Neural cell (in vitro differentiated cells): ENCODE measurements at regions not wholly inside any gene's neighbourhood (a gene's known extent, or its start where the extent isn't known, plus 50 kb on each side); places are given as distances from the start of the nearest gene placed in this dataset.

ENCODE experiments used
- H2AFZ ChIP-seq: fragments of 200-600, 300-800 bp; sonication (generic), shearing (Covaris generic); 2 replicates; pipeline ENCODE4 v1.6.0; 2014; ENCODE audit warnings: low read depth, mild to moderate bottlenecking, antibody characterized with exemption, low read length, moderate library complexity
- H3F3A ChIP-seq: fragments of 200-600 bp; shearing (Covaris generic); 2 replicates; pipeline ENCODE4 v1.6.1; 2016; ENCODE audit warnings: mild to moderate bottlenecking, moderate library complexity, mixed read lengths, antibody characterized with exemption, low read length; ENCODE audit not compliant: insufficient read depth, poor library complexity, severe bottlenecking
- H3K27ac ChIP-seq: fragments of 200-600, 300-800 bp; sonication (generic), shearing (Covaris generic); 2 replicates; pipeline ENCODE4 v1.5.1; 2014; ENCODE audit warnings: mild to moderate bottlenecking, low read length, moderate library complexity
- H3K27me3 ChIP-seq: fragments of 300-800, 200-600 bp; sonication (generic), shearing (Covaris generic); 2 replicates; pipeline ENCODE4 v1.6.0; 2014; ENCODE audit warnings: mild to moderate bottlenecking, low read depth, low read length, moderate library complexity; ENCODE audit not compliant: insufficient read depth
- H3K36me3 ChIP-seq: fragments of 300-800, 200-600 bp; sonication (generic), shearing (Covaris generic); 2 replicates; pipeline ENCODE4 v1.5.1; 2014; ENCODE audit warnings: mild to moderate bottlenecking, antibody characterized with exemption, low read length, moderate library complexity; ENCODE audit not compliant: insufficient read depth
- H3K4me2 ChIP-seq: fragments of 300-800, 200-600 bp; sonication (generic), shearing (Covaris generic); 2 replicates; pipeline ENCODE4 v1.6.0; 2014; ENCODE audit warnings: mild to moderate bottlenecking, low read length
- H3K4me3 ChIP-seq: fragments of 300-800, 200-600 bp; sonication (generic), shearing (Covaris generic); 2 replicates; pipeline ENCODE4 v1.5.1; 2014; ENCODE audit warnings: mild to moderate bottlenecking, low read length, moderate library complexity
- H3K79me2 ChIP-seq: fragments of 200-600 bp; shearing (Covaris generic); replicated peaks from 2 replicates; pipeline ENCODE4 v1.6.0; 2014; ENCODE audit warnings: mild to moderate bottlenecking, low read length, moderate library complexity; ENCODE audit not compliant: insufficient read depth
- H3K9ac ChIP-seq: fragments of 300-800, 200-600 bp; sonication (generic), shearing (Covaris generic); 2 replicates; pipeline ENCODE4 v1.6.1; 2016; ENCODE audit warnings: mild to moderate bottlenecking, low read length, mixed read lengths
- H3K9me2 ChIP-seq: fragments of 200-600 bp; shearing (Covaris generic); 2 replicates; pipeline ENCODE4 v1.6.1; 2016; ENCODE audit warnings: mild to moderate bottlenecking, low read length, mixed read lengths; ENCODE audit not compliant: insufficient read depth
- H3K9me3 ChIP-seq: fragments of 200-600, 300-800 bp; sonication (generic), shearing (Covaris generic); 2 replicates; pipeline ENCODE4 v1.6.1; 2016; ENCODE audit warnings: mild to moderate bottlenecking, mixed run types, low read length, moderate library complexity, mixed read lengths
- H4K20me1 ChIP-seq: fragments of 200-600 bp; shearing (Covaris generic); 2 replicates; pipeline ENCODE4 v1.6.1; 2016; ENCODE audit warnings: mild to moderate bottlenecking, mixed run types; ENCODE audit not compliant: insufficient read depth
- EP300 ChIP-seq: fragments of 450-650 bp; conservative IDR thresholded peaks from 2 replicates; pipeline ENCODE4 v1.6.1; 2014; ENCODE audit warnings: antibody characterized with exemption, mild to moderate bottlenecking, moderate library complexity; ENCODE audit not compliant: poor library complexity, severe bottlenecking
- EZH2 ChIP-seq: fragments of 200-600, 300-800 bp; shearing (Covaris generic), sonication (generic); IDR thresholded peaks from 2 replicates; pipeline ENCODE4 v1.6.1; 2014; ENCODE audit warnings: antibody characterized with exemption, low read length, borderline replicate concordance, mild to moderate bottlenecking; ENCODE audit not compliant: insufficient read depth, poor library complexity, severe bottlenecking
- MXI1 ChIP-seq: fragments of 450-650 bp; conservative IDR thresholded peaks from 2 replicates; pipeline ENCODE4 v1.6.1; 2014; ENCODE audit warnings: antibody characterized with exemption, mild to moderate bottlenecking; ENCODE audit not compliant: poor library complexity, severe bottlenecking
- POLR2AphosphoS5 ChIP-seq: IDR thresholded peaks from 2 replicates; pipeline ENCODE4 v1.6.1; 2012
- RAD21 ChIP-seq: fragments of 450-650 bp; conservative IDR thresholded peaks from 2 replicates; pipeline ENCODE4 v1.6.1; 2014; ENCODE audit warnings: antibody characterized with exemption, mild to moderate bottlenecking, moderate library complexity
- SMC3 ChIP-seq: fragments of 450-650 bp; conservative IDR thresholded peaks from 2 replicates; pipeline ENCODE4 v1.6.1; 2014; ENCODE audit warnings: antibody characterized with exemption, mild to moderate bottlenecking, moderate library complexity; ENCODE audit not compliant: poor library complexity
- TAF1 ChIP-seq: IDR thresholded peaks from 2 replicates; pipeline ENCODE4 v1.6.1; 2012; ENCODE audit warnings: low read depth
- TF ChIP-seq, protein P1 (sequence below): IDR thresholded peaks from 2 replicates; pipeline ENCODE4 v1.6.1; 2012; ENCODE audit warnings: borderline replicate concordance
- TF ChIP-seq, protein P2 (sequence below): fragments of 450-650 bp; IDR thresholded peaks from 2 replicates; pipeline ENCODE4 v1.5.1; 2014; ENCODE audit warnings: antibody characterized with exemption, mild to moderate bottlenecking, moderate library complexity; ENCODE audit not compliant: poor library complexity, severe bottlenecking

DNA sequence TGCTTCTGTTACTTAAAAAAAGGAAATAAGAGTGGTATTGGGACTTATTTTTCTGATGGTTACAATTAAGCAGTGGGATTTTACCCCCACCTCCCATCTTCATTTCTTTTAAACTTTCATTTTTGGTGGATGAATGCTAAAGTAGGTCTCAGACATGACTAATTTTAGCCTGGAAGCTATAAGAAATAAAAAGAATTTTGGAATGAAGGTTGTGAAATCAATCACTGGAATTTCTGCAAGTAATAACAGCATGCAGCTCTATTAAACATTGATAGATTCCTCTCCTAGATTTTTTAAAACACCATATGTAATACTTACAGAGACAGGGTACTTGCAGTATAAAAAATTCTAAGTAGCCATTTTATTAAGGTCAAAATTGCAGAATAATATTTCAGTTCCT is 164.2 kb upstream of the CLEC14A start:
- Histone ChIP-seq H4K20me1 (no peaks in the 10 kb centered on the region), H3K4me3 (no peak overlapping the region), H3K9ac (no peak overlapping the region), H3K4me2 (no peak overlapping the region), H3K79me2 (no peaks in the 10 kb centered on the region), H3K27ac (no peak overlapping the region), H3K9me2 (no peaks in the 10 kb centered on the region), H2AFZ (no peak overlapping the region), H3F3A (no peaks in the 10 kb centered on the region), H3K36me3 (no peaks in the 10 kb centered on the region), H3K27me3 (no peaks in the 10 kb centered on the region), H3K9me3 (no peaks in the 10 kb centered on the region)
- TF ChIP-seq, protein P1, sequence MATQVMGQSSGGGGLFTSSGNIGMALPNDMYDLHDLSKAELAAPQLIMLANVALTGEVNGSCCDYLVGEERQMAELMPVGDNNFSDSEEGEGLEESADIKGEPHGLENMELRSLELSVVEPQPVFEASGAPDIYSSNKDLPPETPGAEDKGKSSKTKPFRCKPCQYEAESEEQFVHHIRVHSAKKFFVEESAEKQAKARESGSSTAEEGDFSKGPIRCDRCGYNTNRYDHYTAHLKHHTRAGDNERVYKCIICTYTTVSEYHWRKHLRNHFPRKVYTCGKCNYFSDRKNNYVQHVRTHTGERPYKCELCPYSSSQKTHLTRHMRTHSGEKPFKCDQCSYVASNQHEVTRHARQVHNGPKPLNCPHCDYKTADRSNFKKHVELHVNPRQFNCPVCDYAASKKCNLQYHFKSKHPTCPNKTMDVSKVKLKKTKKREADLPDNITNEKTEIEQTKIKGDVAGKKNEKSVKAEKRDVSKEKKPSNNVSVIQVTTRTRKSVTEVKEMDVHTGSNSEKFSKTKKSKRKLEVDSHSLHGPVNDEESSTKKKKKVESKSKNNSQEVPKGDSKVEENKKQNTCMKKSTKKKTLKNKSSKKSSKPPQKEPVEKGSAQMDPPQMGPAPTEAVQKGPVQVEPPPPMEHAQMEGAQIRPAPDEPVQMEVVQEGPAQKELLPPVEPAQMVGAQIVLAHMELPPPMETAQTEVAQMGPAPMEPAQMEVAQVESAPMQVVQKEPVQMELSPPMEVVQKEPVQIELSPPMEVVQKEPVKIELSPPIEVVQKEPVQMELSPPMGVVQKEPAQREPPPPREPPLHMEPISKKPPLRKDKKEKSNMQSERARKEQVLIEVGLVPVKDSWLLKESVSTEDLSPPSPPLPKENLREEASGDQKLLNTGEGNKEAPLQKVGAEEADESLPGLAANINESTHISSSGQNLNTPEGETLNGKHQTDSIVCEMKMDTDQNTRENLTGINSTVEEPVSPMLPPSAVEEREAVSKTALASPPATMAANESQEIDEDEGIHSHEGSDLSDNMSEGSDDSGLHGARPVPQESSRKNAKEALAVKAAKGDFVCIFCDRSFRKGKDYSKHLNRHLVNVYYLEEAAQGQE: no peak
- TF ChIP-seq MXI1 (no peak), TAF1 (no peak), POLR2AphosphoS5 (no peak), SMC3 (no peak)

DNA sequence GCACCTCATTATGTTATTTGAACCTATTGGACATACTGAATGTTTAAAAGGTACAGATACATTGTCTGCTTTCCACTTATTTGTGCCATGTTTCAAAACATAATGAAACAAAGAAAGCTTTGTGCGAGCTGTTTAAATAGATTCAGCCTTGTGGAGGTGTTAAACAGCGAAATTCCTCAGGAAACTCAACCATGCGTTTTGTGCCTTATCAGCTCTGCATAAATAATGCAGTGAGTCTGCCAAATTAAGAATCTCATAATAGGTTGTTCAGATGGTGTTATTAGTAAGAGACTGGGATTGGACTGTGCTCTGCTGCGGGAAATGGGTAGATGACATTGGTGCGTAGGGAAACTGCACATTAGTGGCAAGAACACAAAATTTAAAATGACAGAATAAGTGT is 163.7 kb upstream of the CLEC14A start:
- no peak for TF ChIP-seq POLR2AphosphoS5
- TF ChIP-seq TAF1: no peak
- no peak for TF ChIP-seq EZH2
- TF ChIP-seq, protein P2, sequence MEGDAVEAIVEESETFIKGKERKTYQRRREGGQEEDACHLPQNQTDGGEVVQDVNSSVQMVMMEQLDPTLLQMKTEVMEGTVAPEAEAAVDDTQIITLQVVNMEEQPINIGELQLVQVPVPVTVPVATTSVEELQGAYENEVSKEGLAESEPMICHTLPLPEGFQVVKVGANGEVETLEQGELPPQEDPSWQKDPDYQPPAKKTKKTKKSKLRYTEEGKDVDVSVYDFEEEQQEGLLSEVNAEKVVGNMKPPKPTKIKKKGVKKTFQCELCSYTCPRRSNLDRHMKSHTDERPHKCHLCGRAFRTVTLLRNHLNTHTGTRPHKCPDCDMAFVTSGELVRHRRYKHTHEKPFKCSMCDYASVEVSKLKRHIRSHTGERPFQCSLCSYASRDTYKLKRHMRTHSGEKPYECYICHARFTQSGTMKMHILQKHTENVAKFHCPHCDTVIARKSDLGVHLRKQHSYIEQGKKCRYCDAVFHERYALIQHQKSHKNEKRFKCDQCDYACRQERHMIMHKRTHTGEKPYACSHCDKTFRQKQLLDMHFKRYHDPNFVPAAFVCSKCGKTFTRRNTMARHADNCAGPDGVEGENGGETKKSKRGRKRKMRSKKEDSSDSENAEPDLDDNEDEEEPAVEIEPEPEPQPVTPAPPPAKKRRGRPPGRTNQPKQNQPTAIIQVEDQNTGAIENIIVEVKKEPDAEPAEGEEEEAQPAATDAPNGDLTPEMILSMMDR: no peak
- TF ChIP-seq, protein P1: no peak
- no peak for TF ChIP-seq MXI1
- no peak for TF ChIP-seq SMC3
- no peak for TF ChIP-seq RAD21
- TF ChIP-seq EP300: no peak
- Histone ChIP-seq H3K4me2 (no peak overlapping the region), H3K36me3 (no peaks in the 10 kb centered on the region), H3K4me3 (no peak overlapping the region), H3K9ac (no peak overlapping the region), H3F3A (no peaks in the 10 kb centered on the region), H3K9me2 (no peaks in the 10 kb centered on the region), H3K9me3 (no peaks in the 10 kb centered on the region), H3K79me2 (no peaks in the 10 kb centered on the region), H3K27me3 (no peaks in the 10 kb centered on the region), H4K20me1 (no peaks in the 10 kb centered on the region), H3K27ac (no peak overlapping the region), H2AFZ (no peak overlapping the region)
